CD4-positive, alpha-beta T cell (primary cell): ENCODE measurements at regions not wholly inside any gene's neighbourhood (a gene's known extent, or its start where the extent isn't known, plus 50 kb on each side); places are given as distances from the start of the nearest gene placed in this dataset.

Source experiments
- ATAC-seq: fragments of 200-7000 bp; cut with Tn5 transposase; one replicate; pipeline ENCODE4 v1.10.0; 2022; ENCODE audit warnings: mild to moderate bottlenecking; ENCODE audit not compliant: poor library complexity
- CTCF ChIA-PET: fragments of 350-600 bp; sonication (Branson Sonifier 250); formaldehyde crosslinking; loops from one replicate; lab custom pipeline; 2021; ENCODE audit warnings: antibody characterized with exemption, inconsistent platforms; lab: Charles Lee
- POLR2A ChIA-PET: fragments of 350-600 bp; sonication (Branson Sonifier 250); formaldehyde crosslinking; loops from one replicate; lab custom pipeline; 2021; ENCODE audit warnings: antibody characterized with exemption, inconsistent platforms; lab: Charles Lee
- DNase-seq, 14 experiments: peaks; one replicate each; pipeline ENCODE4 v3.0.0-alpha.2; 2013 to 2020; ENCODE audit warnings: mixed read lengths in 2 of 14
- H3K27ac ChIP-seq, 2 donors: one replicate each; pipeline versions ENCODE4 v1.5.1 to v1.7.0; 2013; ENCODE audit warnings: low read length in 2 of 2, low read depth in 1 of 2, mild to moderate bottlenecking in 1 of 2
- H3K27me3 ChIP-seq, 2 experiments: 1 replicate in 1 of 2; 2 replicates in 1 of 2; pipeline versions ENCODE4 v1.6.1 to v1.7.0; 2013; ENCODE audit warnings: low read length in 2 of 2, control low read depth in 1 of 2, mild to moderate bottlenecking in 1 of 2, moderate library complexity in 1 of 2; ENCODE audit not compliant: insufficient read depth in 2 of 2, control insufficient read depth in 1 of 2
- H3K36me3 ChIP-seq: one replicate; pipeline ENCODE4 v1.6.1; 2013; ENCODE audit warnings: low read length, control low read depth; ENCODE audit not compliant: insufficient read depth
- H3K4me1 ChIP-seq: one replicate; pipeline ENCODE4 v1.6.1; 2013; ENCODE audit warnings: low read length, control low read depth; ENCODE audit not compliant: insufficient read depth
- H3K4me3 ChIP-seq: one replicate; pipeline ENCODE4 v1.5.1; 2013; ENCODE audit warnings: mild to moderate bottlenecking, low read length, moderate library complexity
- H3K9me3 ChIP-seq, 2 experiments: 1 replicate in 1 of 2; 2 replicates in 1 of 2; pipeline versions ENCODE4 v1.6.1 to v1.7.0; 2013; ENCODE audit warnings: low read length in 2 of 2, mild to moderate bottlenecking in 2 of 2, control low read depth in 1 of 2, moderate library complexity in 1 of 2; ENCODE audit not compliant: control insufficient read depth in 1 of 2, insufficient read depth in 1 of 2
- H3K27ac Mint-ChIP-seq: one replicate; pipeline ENCODE4 v1.8.0; 2020; ENCODE audit warnings: mixed read lengths
- H3K27me3 Mint-ChIP-seq: one replicate; pipeline ENCODE4 v1.8.0; 2021; ENCODE audit warnings: mixed read lengths
- H3K36me3 Mint-ChIP-seq: one replicate; pipeline ENCODE4 v1.8.0; 2021; ENCODE audit warnings: low read depth, mixed read lengths
- H3K4me1 Mint-ChIP-seq: one replicate; pipeline ENCODE4 v1.8.0; 2021; ENCODE audit warnings: low read depth, mixed read lengths
- H3K4me3 Mint-ChIP-seq: one replicate; pipeline ENCODE4 v1.8.0; 2020; ENCODE audit warnings: mild to moderate bottlenecking, mixed read lengths
- H3K9me3 Mint-ChIP-seq: one replicate; pipeline ENCODE4 v1.8.0; 2020; ENCODE audit warnings: mixed read lengths
- intact Hi-C, 2 experiments: fragments of 100-400 bp; cut with DNase I in 1 of 2; cut with micrococcal nuclease in 1 of 2; formaldehyde crosslinking; loops; one replicate each; pipeline versions ENCODE4 v1.15.1 to v1.9.0; 2023 to 2025; cut with DNase I, micrococcal nuclease
- TF ChIP-seq, protein P1 (sequence below): fragments of 200-600 bp; IDR thresholded peaks from one replicate; pipeline ENCODE4 v1.8.0; 2022; ENCODE audit warnings: antibody characterized with exemption, mild to moderate bottlenecking

DNA sequence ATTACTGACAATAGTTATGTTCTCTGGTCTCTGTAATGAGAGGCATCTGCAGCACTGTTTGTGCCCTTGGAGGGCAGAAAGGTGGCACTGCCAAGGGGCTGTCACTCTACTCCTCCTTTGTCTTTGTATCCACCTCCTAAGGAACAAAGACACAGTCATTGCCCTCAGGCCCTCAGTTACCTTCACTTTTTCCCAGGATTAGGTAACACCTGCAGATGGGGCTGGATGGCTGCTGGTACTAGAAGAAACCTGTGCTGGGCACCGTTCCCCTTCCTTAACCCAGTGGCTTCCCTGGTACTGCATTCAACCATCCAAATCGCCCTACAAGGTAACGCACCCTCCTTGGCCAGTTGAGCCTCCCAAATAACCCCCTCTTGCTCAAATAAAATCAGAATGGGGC is 246.9 kb upstream of the NEBL start:
- Histone ChIP-seq H3K27me3 (no peaks in the 10 kb centered on the region), H3K36me3 (no peaks in the 10 kb centered on the region), H3K4me1 (no peaks in the 10 kb centered on the region), H3K4me3 (no peak overlapping the region), H3K27ac (no peak overlapping the region), H3K9me3 (no peaks in the 10 kb centered on the region)
- H3K36me3 Mint-ChIP-seq: no peaks in the 10 kb centered on the region
- CTCF ChIA-PET: no interaction called here
- H3K27ac Mint-ChIP-seq: no peak overlapping the region
- TF ChIP-seq, protein P1, sequence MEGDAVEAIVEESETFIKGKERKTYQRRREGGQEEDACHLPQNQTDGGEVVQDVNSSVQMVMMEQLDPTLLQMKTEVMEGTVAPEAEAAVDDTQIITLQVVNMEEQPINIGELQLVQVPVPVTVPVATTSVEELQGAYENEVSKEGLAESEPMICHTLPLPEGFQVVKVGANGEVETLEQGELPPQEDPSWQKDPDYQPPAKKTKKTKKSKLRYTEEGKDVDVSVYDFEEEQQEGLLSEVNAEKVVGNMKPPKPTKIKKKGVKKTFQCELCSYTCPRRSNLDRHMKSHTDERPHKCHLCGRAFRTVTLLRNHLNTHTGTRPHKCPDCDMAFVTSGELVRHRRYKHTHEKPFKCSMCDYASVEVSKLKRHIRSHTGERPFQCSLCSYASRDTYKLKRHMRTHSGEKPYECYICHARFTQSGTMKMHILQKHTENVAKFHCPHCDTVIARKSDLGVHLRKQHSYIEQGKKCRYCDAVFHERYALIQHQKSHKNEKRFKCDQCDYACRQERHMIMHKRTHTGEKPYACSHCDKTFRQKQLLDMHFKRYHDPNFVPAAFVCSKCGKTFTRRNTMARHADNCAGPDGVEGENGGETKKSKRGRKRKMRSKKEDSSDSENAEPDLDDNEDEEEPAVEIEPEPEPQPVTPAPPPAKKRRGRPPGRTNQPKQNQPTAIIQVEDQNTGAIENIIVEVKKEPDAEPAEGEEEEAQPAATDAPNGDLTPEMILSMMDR: no peak
- H3K9me3 Mint-ChIP-seq: no peaks in the 10 kb centered on the region
- ATAC-seq: no peak
- H3K4me3 Mint-ChIP-seq: no peak overlapping the region
- POLR2A ChIA-PET: no interaction called here
- H3K4me1 Mint-ChIP-seq: no peaks in the 10 kb centered on the region
- intact Hi-C loops: no loop called here
- DNase-seq: no peak
- H3K27me3 Mint-ChIP-seq: peaks cover 6% of the 10 kb centered on the region

DNA sequence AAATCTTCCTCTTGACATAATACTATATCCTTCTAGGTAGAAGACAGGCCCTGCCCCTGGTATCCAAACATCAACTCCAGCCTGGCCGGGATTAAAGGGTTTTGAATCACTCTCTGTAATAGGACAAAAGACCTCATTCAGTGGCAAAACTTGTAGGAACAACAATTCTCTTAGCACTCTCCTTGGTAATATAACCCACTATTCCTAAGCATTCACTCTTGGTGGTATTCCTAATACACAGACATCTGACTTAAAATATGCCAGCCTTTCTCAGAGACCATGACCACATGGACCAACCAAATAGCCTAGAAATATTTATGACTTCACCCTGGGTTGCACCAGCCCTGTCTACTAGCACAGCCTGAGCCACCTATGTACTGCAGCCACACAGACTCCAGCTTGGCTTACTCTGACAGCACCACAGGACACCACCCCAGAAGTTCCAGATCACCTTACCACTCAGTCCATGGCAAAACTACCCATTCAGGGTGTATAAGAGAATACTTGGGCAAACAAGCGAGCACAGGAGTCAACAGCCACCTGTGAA is 244.9 kb upstream of the NEBL start:
- Histone ChIP-seq H3K4me3 (no peak overlapping the region), H3K4me1 (no peaks in the 10 kb centered on the region), H3K9me3 (no peaks in the 10 kb centered on the region), H3K27ac (no peak overlapping the region), H3K36me3 (no peaks in the 10 kb centered on the region), H3K27me3 (no peaks in the 10 kb centered on the region)
- ATAC-seq: no peak
- intact Hi-C loops: no loop called here
- CTCF ChIA-PET: no interaction called here
- DNase-seq: no peak
- POLR2A ChIA-PET: no interaction called here
- Mint-ChIP-seq H3K4me1 (no peaks in the 10 kb centered on the region), H3K27ac (no peak overlapping the region), H3K36me3 (no peaks in the 10 kb centered on the region), H3K4me3 (no peak overlapping the region), H3K27me3 (peaks cover 9% of the 10 kb centered on the region), H3K9me3 (no peaks in the 10 kb centered on the region)
- TF ChIP-seq, protein P1: no peak

DNA sequence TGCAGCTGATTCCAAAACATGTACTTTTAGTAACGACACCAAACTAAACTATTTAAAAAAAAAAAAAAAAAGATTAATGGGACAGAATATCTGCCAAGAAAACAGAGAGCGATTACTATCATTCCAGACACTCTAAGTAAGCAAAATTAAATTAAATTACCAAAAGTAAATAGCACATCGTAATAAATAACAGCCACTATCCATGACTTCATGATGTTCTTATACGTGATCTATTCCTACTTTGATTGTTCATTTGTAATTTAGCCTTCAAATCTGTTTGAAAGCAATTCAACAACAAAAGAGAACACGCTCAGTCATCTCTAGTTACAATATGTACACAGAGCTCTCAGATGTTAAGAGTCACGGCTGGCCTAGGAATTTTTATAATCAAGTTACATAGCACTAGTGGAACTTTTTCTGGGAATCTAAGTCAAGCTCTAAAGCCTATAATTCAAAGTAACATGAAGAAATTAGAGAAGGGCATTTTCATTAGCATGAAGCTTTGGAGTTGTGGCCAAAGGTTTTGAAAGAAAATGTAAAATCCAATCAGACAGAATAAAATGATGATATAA is 241.7 kb upstream of the NEBL start:
- H3K36me3 ChIP-seq: no peaks in the 10 kb centered on the region
- POLR2A ChIA-PET: no interaction called here
- no peak overlapping the region for H3K4me3 ChIP-seq
- ATAC-seq: no peak
- peaks cover 18% of the 10 kb centered on the region for H3K27me3 Mint-ChIP-seq
- peaks cover 0 to 6% of the 10 kb centered on the region in 2 experiments for H3K27me3 ChIP-seq
- intact Hi-C loops: no loop called here
- no peaks in the 10 kb centered on the region for H3K36me3 Mint-ChIP-seq
- TF ChIP-seq, protein P1: no peak
- no peak overlapping the region for H3K4me3 Mint-ChIP-seq
- DNase-seq: no peak
- H3K27ac Mint-ChIP-seq: no peak overlapping the region
- H3K27ac ChIP-seq: no peak overlapping the region
- CTCF ChIA-PET: no interaction called here
- H3K4me1 ChIP-seq: no peaks in the 10 kb centered on the region
- H3K4me1 Mint-ChIP-seq: no peaks in the 10 kb centered on the region
- H3K9me3 Mint-ChIP-seq: no peaks in the 10 kb centered on the region
- H3K9me3 ChIP-seq: no peaks in the 10 kb centered on the region
